Panc1 (cell line): ENCODE measurements at regions not wholly inside any gene's neighbourhood (a gene's known extent, or its start where the extent isn't known, plus 50 kb on each side); places are given as distances from the start of the nearest gene placed in this dataset.

Source experiments
- CTCF ChIP-seq: fragments of 450-650 bp; IDR thresholded peaks from 2 replicates; pipeline ENCODE4 v1.5.1; 2017; ENCODE audit warnings: mild to moderate bottlenecking
- POLR2AphosphoS5 ChIP-seq: IDR thresholded peaks from 2 replicates; pipeline ENCODE4 v1.6.1; 2012; ENCODE audit warnings: mild to moderate bottlenecking, low read depth, low read length, moderate library complexity
- REST ChIP-seq, 2 experiments: IDR thresholded peaks; 2 replicates each; pipeline ENCODE4 v1.6.1; 2011 to 2012; ENCODE audit warnings: low read depth in 2 of 2, control low read depth in 1 of 2, low read length in 1 of 2, mild to moderate bottlenecking in 1 of 2, moderate library complexity in 1 of 2; ENCODE audit not compliant: insufficient read depth in 1 of 2
- SIN3A ChIP-seq: IDR thresholded peaks from 2 replicates; pipeline ENCODE4 v1.6.1; 2012; ENCODE audit warnings: low read depth, mild to moderate bottlenecking, low read length, moderate library complexity, borderline replicate concordance; ENCODE audit not compliant: insufficient read depth
- TCF7L2 ChIP-seq: IDR thresholded peaks from 2 replicates; pipeline ENCODE4 v1.6.1; 2011; ENCODE audit warnings: mild to moderate bottlenecking, low read depth, low read length, inconsistent platforms

GRCh38 chr5:5741418-5741817 is 318.9 kb downstream of the ICE1 start:
- TF ChIP-seq POLR2AphosphoS5 (no peak), CTCF (no peak), REST (IDR thresholded peaks at IDR 0.05; ENCODE audit: insufficient read depth in 1 of 2, low read depth in 2 of 2, low read length in 1 of 2) (no peak), TCF7L2 (no peak), SIN3A (no peak)
